Naive B cell (primary cell): ENCODE measurements at regions not wholly inside any gene's neighbourhood (a gene's known extent, or its start where the extent isn't known, plus 50 kb on each side); places are given as distances from the start of the nearest gene placed in this dataset.

ENCODE experiments used
- ATAC-seq, 2 donors: fragments of 150-1000 bp; cut with Tn5 transposase; 2 replicates each; pipeline ENCODE4 v1.10.0; 2021; ENCODE audit warnings: low read depth in 2 of 2, mild to moderate bottlenecking in 2 of 2, moderate library complexity in 2 of 2
- DNase-seq: peaks from one replicate; pipeline ENCODE4 v3.0.0; 2022
- H3K27ac Mint-ChIP-seq, 6 donors: one replicate each; pipeline ENCODE4 v1.8.0; 2020 to 2022; ENCODE audit warnings: mild to moderate bottlenecking in 6 of 6, mixed read lengths in 6 of 6, moderate library complexity in 5 of 6, inconsistent platforms in 2 of 6
- H3K27me3 Mint-ChIP-seq, 3 donors: one replicate each; pipeline ENCODE4 v1.8.0; 2021 to 2022; ENCODE audit warnings: mixed read lengths in 3 of 3, mild to moderate bottlenecking in 1 of 3
- H3K36me3 Mint-ChIP-seq, 2 donors: one replicate each; pipeline ENCODE4 v1.8.0; 2020 to 2022; ENCODE audit warnings: mixed read lengths in 2 of 2, inconsistent platforms in 1 of 2, mild to moderate bottlenecking in 1 of 2
- H3K4me1 Mint-ChIP-seq, 3 donors: one replicate each; pipeline ENCODE4 v1.8.0; 2020 to 2022; ENCODE audit warnings: mixed read lengths in 3 of 3, inconsistent platforms in 1 of 3, mild to moderate bottlenecking in 1 of 3, moderate library complexity in 1 of 3
- H3K4me3 Mint-ChIP-seq, 8 donors: one replicate each; pipeline ENCODE4 v1.8.0; 2020 to 2022; ENCODE audit warnings: mild to moderate bottlenecking in 8 of 8, mixed read lengths in 8 of 8, moderate library complexity in 8 of 8, inconsistent platforms in 2 of 8
- H3K9me3 Mint-ChIP-seq, 7 donors: one replicate each; pipeline ENCODE4 v1.8.0; 2020 to 2022; ENCODE audit warnings: mixed read lengths in 7 of 7, mild to moderate bottlenecking in 5 of 7, inconsistent platforms in 2 of 7, moderate library complexity in 1 of 7

DNA sequence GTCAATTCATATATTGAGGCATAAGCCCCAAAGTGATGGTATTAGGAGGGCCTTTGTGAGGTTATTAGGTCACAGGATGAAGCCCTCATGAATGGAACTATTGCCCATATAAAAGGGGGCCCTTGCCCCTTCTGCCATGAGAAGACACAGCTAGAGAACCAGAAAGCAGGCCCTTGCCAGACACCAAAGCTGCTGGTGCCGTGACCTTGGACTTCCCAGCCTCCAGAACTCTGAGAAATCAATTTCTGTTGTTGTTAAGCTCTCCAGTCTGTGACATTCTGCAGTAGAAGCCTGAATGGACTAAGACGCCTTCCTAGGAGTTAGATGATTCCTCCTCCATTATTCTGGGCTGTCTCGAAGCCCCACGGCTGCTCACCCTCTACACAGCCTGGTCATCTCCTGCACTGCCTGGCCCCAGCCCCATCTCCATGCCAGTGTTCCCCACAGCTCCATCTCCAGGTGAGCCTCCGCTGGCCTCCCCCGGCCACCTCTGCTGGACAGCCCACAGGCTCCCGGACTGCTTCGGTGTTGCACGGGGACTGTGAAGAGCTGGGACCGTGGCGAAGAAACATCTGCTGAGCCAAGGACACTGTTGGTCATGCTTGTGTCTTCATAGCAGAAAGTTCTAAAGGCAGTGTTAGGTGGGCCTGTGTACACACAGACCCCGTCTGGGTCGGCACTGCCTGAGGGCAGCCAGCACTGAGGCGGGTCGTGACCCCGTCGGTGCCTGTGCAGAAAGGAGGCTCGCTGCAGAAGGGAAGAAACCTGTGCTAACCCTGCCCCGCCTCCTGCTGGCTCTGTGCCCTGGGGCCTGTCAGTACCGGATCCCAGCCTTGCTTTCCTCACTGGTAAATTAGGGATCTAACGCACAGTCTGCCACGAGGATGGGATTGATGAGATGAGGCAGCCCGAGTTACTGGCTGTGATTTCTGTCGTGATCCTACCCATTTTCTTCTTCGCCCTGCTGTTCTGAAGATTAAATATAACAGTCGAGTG, 55.1 kb upstream of the CNOT6 start:
- Mint-ChIP-seq H3K27ac (no peak overlapping the region), H3K36me3 (no peaks in the 10 kb centered on the region), H3K4me1 (peaks cover 0 to 3% (median 0%) of the 10 kb centered on the region in 3 donors), H3K4me3 (no peak overlapping the region), H3K27me3 (peaks cover 10 to 33% (median 21%) of the 10 kb centered on the region in 3 donors), H3K9me3 (peaks cover 0 to 8% (median 3%) of the 10 kb centered on the region in 7 donors)
- no peak for DNase-seq
- no peak for ATAC-seq

DNA sequence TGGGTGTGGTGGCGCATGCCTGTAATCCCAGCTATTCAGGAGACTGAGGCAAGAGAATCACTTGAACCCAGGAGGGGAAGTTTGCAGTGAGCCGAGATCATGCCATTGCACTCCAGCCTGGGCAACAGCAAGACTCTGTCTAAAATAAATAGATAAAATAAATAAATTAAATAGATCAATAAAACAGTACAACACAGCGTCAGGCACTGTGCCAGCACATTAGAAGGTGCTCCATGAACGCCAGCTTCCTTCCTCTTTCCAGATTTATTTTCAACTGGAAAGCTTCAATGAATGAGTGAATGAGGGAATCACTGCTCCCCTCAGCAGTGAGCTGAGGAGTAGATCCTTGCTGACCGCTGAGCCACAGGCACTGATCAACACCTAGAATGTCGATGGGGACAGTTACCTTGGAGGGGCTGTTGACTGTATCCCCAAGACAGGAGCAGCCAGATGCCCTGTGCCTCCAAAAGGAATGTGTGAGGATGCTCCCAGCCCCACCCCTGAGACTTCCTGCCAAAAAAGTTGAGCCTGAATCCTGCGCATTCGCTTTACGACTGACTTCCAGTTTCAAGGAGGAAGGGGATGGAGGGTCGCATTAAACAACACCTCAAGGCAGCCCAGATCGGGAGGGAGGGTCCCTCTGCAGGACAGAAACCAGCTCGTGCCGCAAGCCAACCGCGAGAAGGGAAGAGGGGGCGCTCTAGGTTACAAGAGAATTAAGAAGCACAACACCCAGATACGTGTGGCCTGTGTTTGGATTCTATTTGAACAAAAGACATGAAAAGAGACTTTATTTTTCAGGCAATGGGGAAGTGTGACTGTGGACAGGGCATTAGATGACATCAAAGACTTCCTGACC, 54.0 kb upstream of the CNOT6 start:
- H3K9me3 Mint-ChIP-seq, result peaks cover 0 to 14% (median 10%) of the 10 kb centered on the region in 7 donors
- no peak overlapping the region for H3K4me3 Mint-ChIP-seq
- peaks cover 0 to 1% (median 0%) of the 10 kb centered on the region in 3 donors for H3K4me1 Mint-ChIP-seq
- peaks cover 10 to 32% (median 21%) of the 10 kb centered on the region in 3 donors for H3K27me3 Mint-ChIP-seq
- H3K27ac Mint-ChIP-seq, result no peak overlapping the region
- peaks cover 5% of the 10 kb centered on the region in 2 donors for H3K36me3 Mint-ChIP-seq
- no peak for DNase-seq
- ATAC-seq, result no peak

- no peak for DNase-seq
- no peaks in the 10 kb centered on the region for H3K4me1 Mint-ChIP-seq
- peaks cover 10 to 35% (median 21%) of the 10 kb centered on the region in 3 donors for H3K27me3 Mint-ChIP-seq
- H3K4me3 Mint-ChIP-seq, result no peak overlapping the region
- ATAC-seq, result no peak
- peaks cover 0 to 26% (median 17%) of the 10 kb centered on the region in 7 donors for H3K9me3 Mint-ChIP-seq
- H3K27ac Mint-ChIP-seq, result no peak overlapping the region
- H3K36me3 Mint-ChIP-seq, result peaks cover 5% of the 10 kb centered on the region in 2 donors
Measured at GRCh38 chr5:180441564-180442051, 52.6 kb upstream of the CNOT6 start.
